ENCODE measurements at regions not wholly inside any gene's neighbourhood (a gene's known extent, or its start where the extent isn't known, plus 50 kb on each side); places are given as distances from the start of the nearest gene placed in this dataset.

DNA sequence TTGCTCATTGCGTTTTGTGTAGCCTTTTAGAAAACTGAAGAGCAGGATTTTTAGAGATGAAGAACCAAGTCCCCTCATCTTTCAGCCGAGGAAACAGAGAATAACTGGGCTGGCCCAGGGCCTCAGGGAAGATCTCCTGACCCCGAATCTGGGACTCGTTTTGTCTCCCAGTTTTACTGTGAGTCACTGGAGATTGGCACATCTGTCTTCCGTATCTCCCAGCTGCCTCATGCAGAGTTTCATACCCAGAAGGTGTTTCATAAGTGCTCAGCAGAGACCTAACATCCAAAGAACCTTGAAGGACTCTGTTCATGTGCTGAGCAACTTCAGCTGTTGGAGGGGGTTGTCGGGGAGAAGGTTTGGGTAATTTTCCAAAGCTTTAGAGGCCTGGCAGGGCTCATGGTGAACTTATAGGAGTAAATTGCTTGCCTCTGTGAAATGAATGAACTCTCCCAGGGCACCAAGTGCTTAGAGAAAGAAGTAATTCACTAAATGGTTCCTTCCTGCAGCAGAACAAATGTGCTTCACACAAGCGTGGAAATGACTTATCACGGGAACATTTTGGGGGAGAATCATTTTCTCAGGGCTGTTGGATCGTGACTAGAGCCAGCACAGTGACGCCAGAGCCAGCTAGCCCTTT is 121.4 kb downstream of the FAM43A start:
- no peak for DNase-seq

DNA sequence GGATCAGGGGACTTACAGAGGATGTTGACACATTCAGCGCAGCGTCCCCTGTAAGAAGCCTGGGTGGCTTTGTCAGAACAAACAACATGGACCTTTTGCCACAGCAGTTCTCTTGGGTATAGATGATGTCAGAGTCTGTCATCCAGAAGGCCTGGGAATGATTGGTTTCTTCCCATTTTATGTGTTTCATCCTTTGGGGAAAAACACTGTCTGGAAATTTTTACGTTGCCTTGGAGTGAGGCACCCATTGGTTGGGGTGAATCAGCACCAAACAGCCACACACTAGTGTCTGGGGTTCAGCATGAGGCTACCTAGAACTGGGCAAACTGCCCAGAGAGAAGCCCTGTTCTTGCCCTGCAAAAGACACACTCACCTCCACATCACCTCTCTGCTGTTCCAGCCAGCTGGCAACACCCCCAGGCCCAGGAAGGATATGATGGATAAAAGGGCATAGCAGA is 123.0 kb downstream of the FAM43A start:
- DNase-seq = no peak

DNA sequence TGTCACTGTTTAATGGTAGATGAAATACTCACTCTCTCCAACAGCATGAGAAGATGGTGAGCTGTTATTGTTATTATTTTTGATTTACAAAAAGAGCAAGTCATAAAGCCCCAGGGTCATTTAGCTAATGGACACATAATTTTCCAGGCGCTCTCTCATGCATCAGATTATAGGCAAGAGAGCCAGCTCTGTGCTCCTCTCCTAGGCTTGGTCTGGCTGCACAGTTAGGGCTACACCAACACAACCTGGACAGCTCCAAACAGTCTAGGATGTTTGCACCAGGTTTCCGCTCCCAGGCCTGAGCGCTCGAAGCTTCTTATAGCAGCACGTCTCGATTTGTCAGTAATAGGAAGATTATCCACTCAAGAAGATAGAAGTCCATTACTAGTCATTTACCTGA is 123.7 kb downstream of the FAM43A start:
- no peak for DNase-seq

DNA sequence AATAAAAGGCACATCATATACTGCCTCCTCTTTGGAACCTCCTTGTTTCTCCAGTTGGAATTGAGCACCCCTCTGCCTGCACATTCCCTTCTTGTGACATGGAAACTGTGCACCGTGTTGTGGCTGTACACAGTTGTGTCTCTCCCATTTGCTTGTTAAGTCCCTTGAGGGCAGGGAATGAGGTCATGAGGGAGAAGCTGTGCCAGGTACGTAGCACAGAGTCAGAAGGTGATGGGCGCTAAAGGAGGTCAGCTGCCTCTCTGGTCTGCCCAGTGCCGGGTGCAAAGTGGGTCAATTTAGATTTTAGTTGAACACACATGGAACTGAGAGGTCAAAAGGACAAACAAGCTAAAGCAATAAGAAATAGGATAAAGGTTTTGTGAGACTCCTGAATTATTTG is 124.4 kb downstream of the FAM43A start:
- DNase-seq = no peak

DNA sequence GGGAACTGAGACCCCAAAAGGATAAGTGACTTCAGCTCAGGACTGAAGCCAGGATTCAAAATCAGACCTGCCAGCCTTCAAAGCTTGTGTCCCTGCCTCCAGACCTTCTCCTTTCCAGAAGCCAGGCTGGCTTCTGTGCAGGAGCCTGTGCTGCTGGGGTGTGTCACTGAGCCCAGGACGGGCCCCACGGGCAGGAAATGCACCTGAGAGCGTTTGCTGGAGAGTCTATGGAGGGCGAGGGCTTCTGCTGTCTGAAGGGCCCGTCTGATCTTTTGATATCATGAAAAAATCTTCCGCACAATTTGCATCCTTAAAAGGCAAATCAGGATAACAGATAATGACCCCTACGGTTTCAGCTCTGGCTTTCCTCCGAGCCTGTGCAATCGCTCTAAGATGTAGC is 125.4 kb downstream of the FAM43A start:
- no peak for DNase-seq

DNA sequence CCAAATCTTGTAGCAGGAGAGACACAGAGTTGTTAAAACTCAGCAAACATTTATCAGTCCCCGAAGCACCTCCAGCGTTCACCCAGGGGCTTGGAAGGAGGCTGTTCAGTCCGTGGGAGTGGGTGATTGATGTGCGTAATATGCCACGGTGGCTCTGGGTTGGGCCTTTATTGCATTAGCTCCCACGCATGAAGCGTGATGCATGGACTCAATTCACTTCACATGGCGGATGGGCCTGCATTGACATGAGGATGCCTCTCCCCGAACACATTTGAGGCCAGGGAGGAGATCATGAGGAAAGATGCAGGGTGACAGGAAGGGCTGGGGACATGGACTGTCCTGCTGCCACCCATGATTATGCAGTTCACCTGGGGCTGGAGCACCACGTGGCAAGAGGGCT is 126.5 kb downstream of the FAM43A start:
- no peak for DNase-seq

DNA sequence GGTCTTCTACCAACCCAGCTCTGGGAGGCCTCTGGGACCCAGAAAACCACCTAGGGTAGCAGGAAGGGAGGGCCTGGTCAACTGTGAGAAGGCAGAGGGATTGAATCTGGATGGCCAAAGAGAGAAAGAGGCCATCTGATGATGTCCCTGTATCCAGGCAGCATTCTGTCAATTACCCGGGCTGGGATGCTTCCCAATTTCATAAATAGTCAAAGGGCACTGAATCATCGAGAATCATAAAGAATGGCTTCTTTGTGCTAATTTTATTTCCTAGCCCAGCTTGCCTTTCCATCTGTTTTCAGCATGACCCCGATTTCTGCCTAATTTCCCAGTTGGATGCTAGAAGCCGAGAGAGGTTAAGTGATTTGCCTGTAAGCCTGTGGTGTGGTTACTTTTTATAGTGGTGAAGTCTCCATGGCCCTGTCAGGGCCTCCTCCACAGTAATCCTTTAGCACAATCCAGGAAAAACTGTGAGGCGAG is 129.2 kb downstream of the FAM43A start:
- DNase-seq = no peak

DNA sequence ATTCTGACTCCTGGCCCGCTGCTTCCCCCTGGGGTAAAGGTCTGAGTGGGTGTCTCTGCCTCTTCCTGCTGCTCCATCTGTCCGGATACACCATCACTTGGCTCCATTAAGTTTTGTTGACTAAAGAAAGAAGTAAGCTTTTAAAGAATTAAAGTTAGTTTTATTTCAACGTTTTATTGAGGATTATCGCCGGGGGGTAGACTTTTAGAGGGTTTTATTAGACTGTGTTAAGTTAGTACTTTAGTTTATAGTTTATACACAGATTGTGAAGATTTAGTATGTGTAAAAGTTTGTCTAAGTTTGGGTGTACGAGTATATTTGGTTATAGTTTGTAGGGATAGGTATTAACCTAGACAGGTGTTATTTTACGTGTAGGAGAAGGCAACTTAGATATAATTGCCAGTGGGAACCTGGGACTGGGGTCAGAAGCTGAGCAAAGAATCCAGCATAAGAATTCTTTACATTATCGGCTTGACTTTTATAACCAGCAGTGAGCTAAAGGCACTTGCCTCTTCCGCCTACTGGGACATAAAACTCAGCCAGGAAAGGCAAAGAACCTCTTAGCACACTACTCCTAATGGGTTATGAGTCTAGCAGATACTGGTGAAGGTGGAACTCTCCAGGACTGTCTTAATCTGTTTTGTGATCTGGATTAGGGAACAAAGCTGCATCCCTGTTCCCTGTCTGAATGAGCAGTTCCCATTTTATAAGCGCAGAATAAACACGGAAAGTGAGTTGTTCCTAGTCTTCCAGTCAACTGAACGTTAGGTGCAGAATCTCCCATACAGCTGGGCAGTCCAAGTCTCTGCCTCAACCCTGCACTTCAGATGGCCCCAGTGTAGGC is 131.3 kb downstream of the FAM43A start:
- no peak for DNase-seq

DNA sequence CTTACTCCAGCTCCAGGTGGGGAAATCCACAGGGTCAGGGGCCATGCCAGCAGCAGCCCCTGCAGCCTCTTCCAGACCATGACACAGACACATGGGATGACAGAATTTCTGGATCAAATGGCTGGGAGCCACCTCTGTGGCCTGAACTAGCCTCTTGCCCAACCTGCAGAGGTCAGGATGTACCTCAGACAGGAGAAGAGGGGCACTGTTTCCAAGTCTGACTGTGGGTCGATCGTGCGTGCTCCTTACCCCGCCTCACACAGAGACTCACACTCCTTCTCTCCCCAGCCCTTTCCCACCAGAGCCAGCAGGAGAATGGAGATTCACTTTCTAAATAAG is 131.9 kb downstream of the FAM43A start:
- DNase-seq = no peak

DNA sequence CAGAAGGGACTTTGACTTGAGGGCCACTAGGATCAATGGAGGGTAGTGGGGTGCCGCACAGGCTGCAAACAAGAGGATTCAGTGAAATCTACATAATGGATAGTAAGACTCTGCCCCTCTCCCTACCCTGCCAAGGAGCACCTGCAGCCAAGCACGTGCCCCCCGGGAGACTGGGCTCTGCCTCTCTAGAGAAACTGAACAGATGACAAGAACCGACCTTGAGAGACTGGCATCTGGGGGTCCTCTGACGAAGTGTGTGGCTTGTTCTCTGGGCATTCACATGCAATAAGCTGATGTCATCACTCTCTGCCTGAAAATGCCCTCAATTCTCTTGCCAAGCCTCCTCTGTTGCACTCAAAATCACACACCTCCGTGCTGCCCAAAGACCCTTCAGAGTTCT is 132.3 kb downstream of the FAM43A start:
- no peak for DNase-seq

DNA sequence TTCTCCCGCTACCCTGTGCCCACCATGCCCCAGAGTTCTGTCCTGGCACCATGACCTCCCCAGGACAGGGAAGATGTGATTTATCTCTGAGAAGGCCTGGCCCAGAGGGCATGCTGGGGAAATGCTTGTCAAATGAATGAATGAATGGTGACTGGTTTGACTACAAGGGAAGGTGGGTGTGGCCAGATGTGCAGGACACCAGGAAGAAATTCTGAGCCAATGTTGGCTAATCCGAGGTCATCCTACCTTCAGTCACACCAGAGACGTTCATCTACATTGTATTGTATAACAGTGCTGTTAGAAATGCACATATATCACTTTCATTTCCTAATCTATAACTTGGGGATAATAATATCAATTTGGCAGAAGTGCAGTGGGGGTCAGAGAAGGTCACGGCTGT is 138.4 kb downstream of the FAM43A start:
- DNase-seq = no peak

DNA sequence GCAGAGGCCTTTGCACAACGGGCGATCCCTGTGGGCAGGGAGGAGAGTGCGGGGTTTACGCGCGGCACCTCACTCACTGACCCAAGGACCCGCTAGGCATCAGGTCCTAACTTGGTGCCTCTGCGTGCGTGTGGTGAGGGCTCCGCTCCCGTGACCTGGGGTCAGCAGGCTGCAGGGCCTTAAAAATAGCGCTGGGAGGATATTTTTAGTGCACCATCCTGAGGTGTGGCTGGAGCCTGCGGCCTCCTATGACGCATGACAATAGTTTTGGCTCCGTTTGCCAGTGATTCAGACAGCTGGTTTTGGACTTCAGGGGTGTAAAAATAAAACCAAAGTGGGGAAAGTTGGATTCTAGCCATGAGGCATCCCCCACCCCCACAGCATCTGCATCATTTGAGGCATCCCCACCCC is 139.0 kb downstream of the FAM43A start:
- no peak for DNase-seq

DNA sequence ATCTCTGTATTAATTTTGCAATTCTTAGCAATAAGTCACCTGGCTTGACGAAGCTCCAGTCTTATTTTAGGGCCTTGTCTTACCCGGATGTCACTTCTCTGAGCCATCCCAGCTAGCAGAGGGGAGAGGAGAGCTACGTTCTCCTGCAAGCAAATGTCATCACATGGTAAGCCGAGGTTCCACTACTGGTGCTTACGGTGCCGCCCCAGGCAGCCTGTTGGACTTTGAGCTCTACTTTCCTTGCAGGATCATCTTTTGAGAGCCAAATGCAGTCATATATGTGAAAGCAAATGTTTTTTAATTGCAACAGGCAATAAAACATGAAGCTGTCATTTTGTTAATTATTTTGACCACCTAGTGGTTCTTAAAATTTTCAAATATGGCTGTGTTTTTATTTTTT is 140.9 kb downstream of the FAM43A start:
- DNase-seq = no peak

DNA sequence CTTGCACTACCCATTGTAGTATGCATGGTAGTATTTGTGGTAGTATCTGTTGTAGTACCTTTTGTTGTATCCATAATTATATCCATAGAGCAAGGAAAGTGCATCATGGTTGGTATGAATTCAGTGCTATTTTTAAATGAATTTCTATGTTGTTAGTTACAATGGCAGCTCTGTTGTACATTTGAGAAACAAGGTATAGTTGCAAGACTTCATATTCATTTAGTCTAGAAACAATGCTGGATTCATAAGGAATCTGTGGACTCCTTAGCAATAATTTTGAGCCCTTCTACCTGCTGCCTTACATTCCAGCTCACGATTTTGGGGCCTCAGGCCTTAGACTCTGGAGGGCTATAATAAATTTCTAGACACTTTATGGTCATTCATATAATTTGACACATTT is 141.8 kb downstream of the FAM43A start:
- no peak for DNase-seq

DNA sequence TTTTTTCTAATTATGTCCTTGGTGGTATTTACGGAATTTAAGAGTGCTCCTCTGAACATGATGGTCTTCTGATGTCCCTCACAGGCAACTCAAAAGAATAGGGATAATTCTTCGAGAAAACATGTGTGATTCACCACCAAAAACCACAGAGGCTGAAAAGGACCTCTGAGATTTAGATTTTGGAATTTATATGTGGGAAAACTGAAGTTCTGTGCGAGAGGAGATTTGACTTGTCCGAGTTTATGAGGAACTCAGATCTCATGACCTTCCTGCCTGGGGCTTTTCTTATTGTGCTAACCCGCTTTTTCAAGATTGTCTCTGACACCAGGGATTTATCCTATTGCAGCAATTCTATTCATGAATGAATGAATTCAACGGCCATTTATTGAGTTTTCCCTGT is 142.4 kb downstream of the FAM43A start:
- DNase-seq = no peak

DNA sequence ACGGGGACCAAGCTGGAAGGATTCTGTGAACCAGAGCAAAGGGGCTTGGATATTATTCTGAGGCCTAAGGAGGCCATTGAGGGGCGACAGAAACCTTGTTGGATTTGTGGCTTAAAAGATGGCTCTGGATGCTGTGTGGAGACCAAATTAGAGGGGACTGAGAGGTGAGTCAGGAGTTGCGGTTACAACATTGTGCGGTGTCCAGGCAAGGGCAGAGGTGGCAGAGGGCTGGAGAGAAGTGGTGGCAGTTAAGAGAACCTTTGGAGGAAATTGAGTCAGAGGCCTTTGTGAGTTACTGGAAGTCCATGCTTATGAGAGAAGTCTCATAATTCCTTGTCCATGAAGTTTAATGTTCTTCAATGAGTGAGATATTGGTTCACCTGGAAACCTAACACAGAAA is 143.2 kb downstream of the FAM43A start:
- DNase-seq = no peak

DNA sequence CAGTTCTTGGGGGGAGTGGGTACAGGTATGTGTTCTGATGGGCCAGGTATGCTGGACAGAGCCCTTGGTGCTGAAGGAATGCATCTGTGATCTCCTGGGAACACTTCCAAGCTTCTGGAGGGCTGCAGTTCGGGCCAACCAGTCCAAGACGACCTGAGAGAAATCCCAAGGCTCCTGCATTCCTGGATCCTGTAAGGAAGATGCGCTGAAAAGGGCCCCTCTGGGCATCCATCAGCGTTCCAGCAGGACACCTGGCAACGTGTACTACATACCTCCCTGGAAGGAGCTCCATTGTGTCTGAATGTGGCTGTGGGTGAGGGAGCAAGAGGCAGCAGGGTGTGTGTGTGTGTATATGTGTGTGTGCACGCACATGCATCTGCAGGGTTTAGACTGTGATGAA is 144.7 kb downstream of the FAM43A start:
- DNase-seq = no peak

DNA sequence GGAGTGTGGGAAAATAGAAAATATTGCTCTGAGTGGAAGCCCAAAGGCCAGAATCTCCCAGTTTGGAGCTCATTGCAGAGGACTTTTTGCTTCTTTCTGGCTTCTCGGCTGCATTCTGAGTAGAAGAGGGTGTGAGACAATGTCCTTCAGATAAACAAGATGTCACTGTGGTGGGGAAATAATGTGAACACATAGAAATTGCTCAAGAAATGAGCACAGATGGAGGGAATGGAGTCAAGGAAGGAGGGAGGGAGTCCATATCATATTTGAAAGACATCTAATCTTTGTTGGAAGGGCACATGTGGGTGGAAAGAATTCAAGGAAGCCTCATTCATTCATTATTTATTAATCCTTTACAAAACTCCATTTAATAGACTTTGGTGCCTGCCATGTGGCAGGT is 145.3 kb downstream of the FAM43A start:
- DNase-seq = no peak

DNA sequence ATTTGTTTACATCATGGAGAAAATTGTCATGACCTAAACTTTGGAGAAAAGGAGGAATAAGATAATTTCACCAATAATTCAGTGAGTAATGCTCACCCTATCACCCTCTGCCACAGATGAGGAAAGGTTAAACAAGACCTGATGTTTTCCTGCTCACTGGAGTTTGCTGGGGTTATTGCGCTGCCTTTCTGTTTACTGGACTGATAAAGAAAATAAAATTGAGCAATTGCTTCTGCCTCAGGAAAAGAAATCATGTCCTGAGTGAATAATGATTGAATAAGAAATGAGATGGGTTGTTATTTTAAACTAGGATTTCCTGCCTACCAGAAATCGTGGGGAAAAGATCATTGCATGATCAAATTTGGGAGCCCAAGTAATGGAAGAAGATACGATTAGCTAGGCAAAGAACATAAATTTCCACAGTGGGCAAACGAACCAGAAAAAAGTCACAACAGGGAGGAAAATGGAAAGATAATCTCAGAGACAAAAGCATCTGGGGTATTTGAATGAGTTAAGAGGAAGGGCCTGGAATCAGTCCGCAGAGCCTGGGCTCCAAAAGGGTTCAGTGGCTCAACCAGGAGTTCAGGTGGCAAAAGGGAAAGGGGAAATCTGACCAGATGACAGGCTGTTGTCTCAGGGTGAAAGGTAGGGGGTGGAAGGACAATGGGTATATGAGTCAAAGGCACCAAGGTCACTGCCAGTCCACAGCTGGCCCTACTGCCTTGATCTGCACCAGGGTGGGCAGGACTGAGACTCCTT is 146.8 kb downstream of the FAM43A start:
- no peak for DNase-seq

DNA sequence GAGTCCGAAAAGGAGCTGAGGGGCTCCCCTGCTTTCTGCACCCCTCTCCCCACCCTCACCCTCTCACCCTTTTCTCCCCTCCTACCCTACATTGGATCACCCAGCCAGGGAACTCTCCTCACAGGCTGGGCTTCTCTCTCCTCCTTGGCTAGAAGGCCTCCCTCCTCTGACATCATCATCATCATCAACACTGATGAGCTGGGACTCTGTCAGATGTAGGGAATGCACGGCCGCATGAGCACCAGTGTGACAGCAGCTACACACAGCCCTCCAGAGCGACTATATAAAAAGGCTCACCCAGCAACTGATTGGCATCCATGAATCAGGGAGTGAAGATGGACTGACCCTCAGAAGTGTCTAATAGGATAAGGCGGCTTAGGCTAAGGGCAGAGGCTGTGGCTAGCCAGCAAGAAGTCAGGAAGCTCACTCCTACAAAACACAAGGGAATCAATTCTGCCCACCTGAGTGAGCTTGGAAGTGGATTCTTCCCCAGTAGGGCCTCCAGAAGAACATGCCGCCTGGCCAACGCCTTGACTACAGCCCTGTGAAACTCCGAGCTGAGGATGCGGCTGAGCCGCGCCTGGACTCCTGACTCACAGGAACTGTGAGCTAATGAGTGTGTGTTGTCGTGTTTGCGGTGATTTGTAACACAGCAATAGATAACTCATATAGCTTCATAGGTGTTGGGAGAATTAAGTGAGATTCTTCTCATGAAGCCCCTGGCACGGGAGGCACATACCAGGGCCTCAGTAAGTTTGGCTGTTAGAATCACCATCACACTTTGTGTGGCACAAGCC is 147.6 kb downstream of the FAM43A start:
- DNase-seq = no peak

DNA sequence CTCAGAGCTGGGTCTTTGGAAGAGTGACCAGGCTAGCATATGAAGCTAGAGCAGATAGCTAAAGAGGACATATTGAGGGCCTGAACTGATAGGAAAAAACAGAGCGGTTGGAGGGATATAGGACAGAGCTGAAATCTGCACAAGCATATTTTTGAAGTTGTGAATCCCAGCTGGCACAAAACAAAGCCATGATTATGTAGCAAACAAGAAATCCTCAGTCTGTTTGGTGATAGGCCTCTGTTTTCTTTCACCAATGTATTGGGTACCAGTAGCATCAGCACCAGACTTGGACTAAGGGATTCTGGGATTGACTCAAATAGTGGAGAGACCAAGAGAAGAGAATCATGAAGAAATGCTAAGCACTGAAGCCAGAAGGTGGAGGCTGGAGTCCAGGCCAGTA is 151.0 kb downstream of the FAM43A start:
- no peak for DNase-seq

DNA sequence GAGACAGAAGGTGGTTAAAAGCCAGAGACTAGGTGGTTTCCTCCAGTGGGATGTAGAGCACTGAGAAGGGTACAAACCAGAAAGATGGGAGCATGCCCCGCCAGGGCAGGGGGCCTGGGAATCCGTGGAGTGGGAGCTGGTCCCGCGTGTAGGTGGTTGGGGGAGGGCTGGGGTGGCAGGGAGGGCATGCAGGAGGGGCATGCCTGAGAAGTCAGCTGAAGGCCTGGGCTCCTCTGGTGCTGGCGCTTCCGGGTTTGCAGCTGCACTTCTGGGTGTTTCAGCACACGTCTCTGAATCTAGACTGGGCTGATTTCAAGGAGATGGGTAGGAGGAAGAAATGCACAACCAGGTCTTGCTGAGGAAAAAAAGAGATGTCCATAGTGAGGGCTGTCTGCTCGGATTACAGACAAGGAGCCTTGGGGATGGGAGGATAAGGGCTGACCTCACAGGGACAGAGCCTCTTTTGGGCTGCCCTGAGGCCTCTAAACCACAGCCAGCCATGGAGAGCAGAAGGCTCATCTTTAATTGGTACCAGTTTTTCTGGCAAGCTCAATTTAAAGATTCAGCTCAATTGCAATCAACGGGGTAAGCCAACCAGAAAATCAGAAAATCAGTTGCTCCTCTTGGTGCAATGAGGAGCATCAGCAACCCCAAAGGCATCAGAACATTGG is 151.9 kb downstream of the FAM43A start:
- DNase-seq = no peak

DNA sequence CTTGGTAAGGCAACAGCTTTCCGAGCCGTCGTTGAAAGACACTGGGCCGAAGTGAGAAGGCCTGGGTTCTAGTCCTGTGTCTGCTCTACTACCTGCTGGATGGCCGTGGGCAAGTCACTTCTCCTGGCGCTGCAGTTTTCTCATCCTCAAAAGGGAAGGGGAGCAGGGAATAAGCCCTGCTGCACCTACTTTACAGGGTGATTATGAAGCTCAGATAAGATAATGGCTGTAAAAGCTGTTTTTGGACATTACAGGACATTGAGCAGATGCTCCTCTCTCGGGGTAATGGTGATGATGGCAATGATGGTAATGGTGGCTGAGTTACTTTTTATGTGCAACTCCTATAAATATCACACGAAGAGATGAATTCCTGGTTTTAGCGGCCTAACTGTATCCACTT is 152.6 kb downstream of the FAM43A start:
- DNase-seq = no peak
